HG02642 (cell line): ENCODE measurements at regions not wholly inside any gene's neighbourhood (a gene's known extent, or its start where the extent isn't known, plus 50 kb on each side); places are given as distances from the start of the nearest gene placed in this dataset.
A peak's percentile ranks its signal among the peaks of the same experiment; 100 is the strongest.

Experiments
- ATAC-seq: cut with Tn5 transposase; IDR thresholded peaks from one replicate; pipeline ENCODE4 v1.9.1; 2021; ENCODE audit warnings: mild to moderate bottlenecking; ENCODE audit not compliant: unreplicated experiment, poor library complexity

- ATAC-seq: no peak
Observed at GRCh38 chr1:175894581-175894980, 151.2 kb upstream of the TNR start.

GRCh38 chr1:175893192-175893591 lies 149.8 kb upstream of the TNR start:
- no peak for ATAC-seq

- ATAC-seq: no peak
Observed at GRCh38 chr1:175892686-175893085, 149.3 kb upstream of the TNR start.

- ATAC-seq: no peak
Observed at GRCh38 chr1:175891783-175892309, 148.5 kb upstream of the TNR start.

GRCh38 chr1:175890958-175891357 lies 147.6 kb upstream of the TNR start:
- ATAC-seq: no peak

GRCh38 chr1:175889848-175890247 lies 146.5 kb upstream of the TNR start:
- ATAC-seq: no peak

GRCh38 chr1:175888996-175889395 lies 145.6 kb upstream of the TNR start:
- ATAC-seq: no peak

- ATAC-seq: peak; percentile 83
Observed at GRCh38 chr1:175887981-175888428, 144.6 kb upstream of the TNR start.

GRCh38 chr1:175887521-175887920 lies 144.1 kb upstream of the TNR start:
- ATAC-seq: no peak

GRCh38 chr1:175885326-175885725 lies 141.9 kb upstream of the TNR start:
- no peak for ATAC-seq

- ATAC-seq: no peak
Observed at GRCh38 chr1:175884369-175884768, 141.0 kb upstream of the TNR start.

GRCh38 chr1:175882192-175882591 lies 138.8 kb upstream of the TNR start:
- ATAC-seq: no peak

GRCh38 chr1:175881246-175881976 lies 138.0 kb upstream of the TNR start:
- ATAC-seq: no peak

GRCh38 chr1:175878775-175879174 lies 135.4 kb upstream of the TNR start:
- no peak for ATAC-seq

GRCh38 chr1:175877939-175878737 lies 134.7 kb upstream of the TNR start:
- no peak for ATAC-seq

GRCh38 chr1:175875556-175875955 lies 132.2 kb upstream of the TNR start:
- ATAC-seq: no peak

- no peak for ATAC-seq
Observed at GRCh38 chr1:175874081-175874480, 130.7 kb upstream of the TNR start.

GRCh38 chr1:175873290-175873935 lies 130.0 kb upstream of the TNR start:
- peak; percentile 72 for ATAC-seq

GRCh38 chr1:175872588-175872987 lies 129.2 kb upstream of the TNR start:
- no peak for ATAC-seq

GRCh38 chr1:175871647-175872046 lies 128.3 kb upstream of the TNR start:
- no peak for ATAC-seq

GRCh38 chr1:175870217-175870616 lies 126.8 kb upstream of the TNR start:
- ATAC-seq: no peak
